GM12878 (cell line): ENCODE measurements at regions not wholly inside any gene's neighbourhood (a gene's known extent, or its start where the extent isn't known, plus 50 kb on each side); places are given as distances from the start of the nearest gene placed in this dataset.

Source experiments
- CREM ChIP-seq: IDR thresholded peaks from 2 replicates; pipeline ENCODE4 v1.6.1; 2014; ENCODE audit warnings: antibody characterized with exemption, low read depth
- EZH2 ChIP-seq: IDR thresholded peaks from 2 replicates; pipeline ENCODE4 v1.6.1; 2012; ENCODE audit warnings: low read depth, mild to moderate bottlenecking, control low read depth, inconsistent platforms, low read length, borderline replicate concordance; ENCODE audit not compliant: control insufficient read depth
- GABPA ChIP-seq: IDR thresholded peaks from 2 replicates; pipeline ENCODE4 v1.6.1; 2014; ENCODE audit warnings: antibody characterized with exemption, low read depth, mild to moderate bottlenecking, inconsistent platforms
- HDGF ChIP-seq: fragments of 450-650 bp; IDR thresholded peaks from 2 replicates; pipeline ENCODE4 v1.6.1; 2016; ENCODE audit warnings: antibody characterized with exemption
- MYC ChIP-seq: IDR thresholded peaks from 2 replicates; pipeline ENCODE4 v1.6.1; 2011; ENCODE audit warnings: mild to moderate bottlenecking, low read length, moderate library complexity, inconsistent platforms; ENCODE audit not compliant: insufficient read depth, insufficient replicate concordance, insufficient read length, severe bottlenecking
- NFIC ChIP-seq: IDR thresholded peaks from 2 replicates; pipeline ENCODE4 v1.6.1; 2012; ENCODE audit warnings: low read depth, mild to moderate bottlenecking, inconsistent platforms, low read length, moderate library complexity
- POLR2AphosphoS5 ChIP-seq: IDR thresholded peaks from 2 replicates; pipeline ENCODE4 v1.6.1; 2011; ENCODE audit warnings: mild to moderate bottlenecking, low read length, inconsistent platforms
- RAD21 ChIP-seq: IDR thresholded peaks from 2 replicates; pipeline ENCODE4 v1.6.1; 2011; ENCODE audit warnings: mild to moderate bottlenecking, low read depth, low read length, moderate library complexity; ENCODE audit not compliant: insufficient read depth
- TBL1XR1 ChIP-seq: IDR thresholded peaks from 2 replicates; pipeline ENCODE4 v1.6.1; 2012; ENCODE audit warnings: low read depth, low read length, improper control_type of control experiment
- TF ChIP-seq, protein P1 (sequence below), 3 experiments: IDR thresholded peaks in 2 of 3; conservative IDR thresholded peaks in 1 of 3; 2 replicates each; pipeline ENCODE4 v1.5.1; 2011; ENCODE audit warnings: low read depth in 3 of 3, low read length in 3 of 3, mild to moderate bottlenecking in 3 of 3, control low read depth in 2 of 3, moderate library complexity in 2 of 3, inconsistent platforms in 1 of 3, mixed read lengths in 1 of 3; ENCODE audit not compliant: control insufficient read depth in 2 of 3, insufficient read depth in 1 of 3; ENCODE audit errors: extremely low read depth in 1 of 3
- TF ChIP-seq, protein P2 (sequence below): IDR thresholded peaks from 2 replicates; pipeline ENCODE4 v1.6.1; 2011; ENCODE audit warnings: borderline replicate concordance, low read depth, mild to moderate bottlenecking, moderate library complexity, mixed read lengths, low read length; ENCODE audit not compliant: insufficient read depth; ENCODE audit errors: extremely low read length

DNA sequence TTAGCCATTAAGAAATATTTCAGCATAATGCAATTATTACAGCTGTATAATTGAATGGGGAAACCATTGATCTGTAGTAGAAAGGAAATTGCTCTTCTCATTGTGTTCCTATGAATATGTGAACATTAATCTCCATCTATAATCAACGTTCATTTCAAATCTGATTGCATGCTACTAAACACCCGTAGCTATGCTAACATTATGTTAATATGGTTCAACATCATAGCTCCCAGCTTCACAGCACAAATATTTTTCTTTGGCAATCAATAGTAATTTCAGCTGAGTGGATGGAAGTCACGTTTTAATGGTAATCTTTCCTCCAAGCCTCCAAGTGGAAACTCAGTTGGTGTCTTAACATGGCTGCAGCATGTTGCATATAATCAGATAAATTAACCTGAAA is 454.4 kb downstream of the MAFB start:
- TF ChIP-seq, protein P1, sequence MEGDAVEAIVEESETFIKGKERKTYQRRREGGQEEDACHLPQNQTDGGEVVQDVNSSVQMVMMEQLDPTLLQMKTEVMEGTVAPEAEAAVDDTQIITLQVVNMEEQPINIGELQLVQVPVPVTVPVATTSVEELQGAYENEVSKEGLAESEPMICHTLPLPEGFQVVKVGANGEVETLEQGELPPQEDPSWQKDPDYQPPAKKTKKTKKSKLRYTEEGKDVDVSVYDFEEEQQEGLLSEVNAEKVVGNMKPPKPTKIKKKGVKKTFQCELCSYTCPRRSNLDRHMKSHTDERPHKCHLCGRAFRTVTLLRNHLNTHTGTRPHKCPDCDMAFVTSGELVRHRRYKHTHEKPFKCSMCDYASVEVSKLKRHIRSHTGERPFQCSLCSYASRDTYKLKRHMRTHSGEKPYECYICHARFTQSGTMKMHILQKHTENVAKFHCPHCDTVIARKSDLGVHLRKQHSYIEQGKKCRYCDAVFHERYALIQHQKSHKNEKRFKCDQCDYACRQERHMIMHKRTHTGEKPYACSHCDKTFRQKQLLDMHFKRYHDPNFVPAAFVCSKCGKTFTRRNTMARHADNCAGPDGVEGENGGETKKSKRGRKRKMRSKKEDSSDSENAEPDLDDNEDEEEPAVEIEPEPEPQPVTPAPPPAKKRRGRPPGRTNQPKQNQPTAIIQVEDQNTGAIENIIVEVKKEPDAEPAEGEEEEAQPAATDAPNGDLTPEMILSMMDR (IDR thresholded peaks at IDR 0.05 in 2 of 3, conservative IDR thresholded peaks at IDR 0.05 in 1 of 3; ENCODE audit: control insufficient read depth in 2 of 3, extremely low read depth in 1 of 3, insufficient read depth in 1 of 3, low read depth in 3 of 3, low read length in 3 of 3) = no peak
- TF ChIP-seq POLR2AphosphoS5 (no peak), CREM (no peak), NFIC (no peak), MYC (no peak), GABPA (no peak), HDGF (no peak), RAD21 (no peak), EZH2 (no peak), TBL1XR1 (no peak)
- TF ChIP-seq, protein P2, sequence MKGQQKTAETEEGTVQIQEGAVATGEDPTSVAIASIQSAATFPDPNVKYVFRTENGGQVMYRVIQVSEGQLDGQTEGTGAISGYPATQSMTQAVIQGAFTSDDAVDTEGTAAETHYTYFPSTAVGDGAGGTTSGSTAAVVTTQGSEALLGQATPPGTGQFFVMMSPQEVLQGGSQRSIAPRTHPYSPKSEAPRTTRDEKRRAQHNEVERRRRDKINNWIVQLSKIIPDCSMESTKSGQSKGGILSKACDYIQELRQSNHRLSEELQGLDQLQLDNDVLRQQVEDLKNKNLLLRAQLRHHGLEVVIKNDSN = no peak
